IPS-NIHi7 (cell line): ENCODE measurements at regions not wholly inside any gene's neighbourhood (a gene's known extent, or its start where the extent isn't known, plus 50 kb on each side); places are given as distances from the start of the nearest gene placed in this dataset.

Source experiments
- DNase-seq: peaks from one replicate; pipeline ENCODE4 v3.0.0; 2012; ENCODE audit warnings: mixed read lengths; ENCODE audit errors: extremely low spot score

DNA sequence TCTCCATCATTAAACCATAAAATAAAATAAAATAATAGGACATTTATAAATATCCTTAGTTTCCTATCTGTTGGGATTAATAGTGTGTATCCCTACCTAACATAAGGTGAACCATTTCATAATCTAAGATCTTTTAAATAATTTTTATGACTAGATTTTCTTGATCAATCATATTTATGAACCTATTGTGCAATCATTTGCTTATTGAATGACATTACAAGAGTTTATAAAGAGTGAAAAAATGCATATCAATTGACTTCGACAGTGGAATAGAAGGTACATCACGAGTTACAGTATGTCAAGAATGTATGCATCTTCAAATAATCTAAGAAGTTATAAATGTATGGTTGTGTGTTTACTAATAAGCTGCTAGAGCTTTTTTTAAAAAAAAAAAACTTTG is 1554.8 kb upstream of the TMEFF2 start:
- DNase-seq = no peak

DNA sequence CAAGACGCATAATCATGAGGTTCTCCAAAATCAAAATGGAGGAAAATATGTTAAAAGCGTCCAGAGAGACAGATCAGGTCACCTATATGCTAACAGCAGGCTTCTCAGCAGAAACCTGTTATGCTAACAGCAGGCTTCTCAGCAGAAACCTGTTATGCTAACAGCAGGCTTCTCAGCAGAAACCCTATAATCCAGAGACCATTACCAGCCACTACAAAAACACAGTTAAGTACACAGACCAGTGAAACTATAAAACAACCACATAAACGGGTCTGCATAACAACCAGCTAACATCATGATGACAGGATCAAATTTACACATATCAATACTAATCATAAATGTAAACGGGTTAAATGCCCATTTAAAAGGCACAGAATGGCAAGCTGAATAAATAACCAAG is 1548.4 kb upstream of the TMEFF2 start:
- DNase-seq = no peak

- no peak for DNase-seq
These were observed 1544.2 kb upstream of the TMEFF2 start for GRCh38 chr2:193738892-193739291.

GRCh38 chr2:193712912-193713311 is 1518.2 kb upstream of the TMEFF2 start:
- DNase-seq = no peak

- DNase-seq = no peak
These were observed 1508.7 kb upstream of the TMEFF2 start for GRCh38 chr2:193703411-193703810.

DNA sequence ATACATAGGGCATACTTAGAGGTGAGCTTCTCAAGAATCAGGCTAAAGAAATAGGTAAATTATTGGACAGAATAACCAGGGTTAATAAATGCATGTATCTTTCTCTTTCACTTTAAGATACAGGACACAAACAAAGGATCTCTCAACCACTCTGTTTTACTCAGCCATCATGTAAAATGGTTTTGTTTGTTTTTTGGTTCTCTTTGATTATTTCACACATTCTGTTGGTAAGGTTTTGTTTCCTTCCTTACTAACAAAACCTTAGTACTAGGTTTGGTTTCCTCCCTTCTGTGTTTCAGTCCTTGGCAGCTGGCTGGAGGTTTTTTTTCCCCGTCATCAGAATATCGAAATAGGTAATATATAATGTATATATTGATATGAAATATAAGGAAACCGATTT is 1506.8 kb upstream of the TMEFF2 start:
- no peak for DNase-seq

- DNase-seq = no peak
These were observed 1500.6 kb upstream of the TMEFF2 start for GRCh38 chr2:193695367-193695766.

- no peak for DNase-seq
These were observed 1499.0 kb upstream of the TMEFF2 start for GRCh38 chr2:193693758-193694157.

DNA sequence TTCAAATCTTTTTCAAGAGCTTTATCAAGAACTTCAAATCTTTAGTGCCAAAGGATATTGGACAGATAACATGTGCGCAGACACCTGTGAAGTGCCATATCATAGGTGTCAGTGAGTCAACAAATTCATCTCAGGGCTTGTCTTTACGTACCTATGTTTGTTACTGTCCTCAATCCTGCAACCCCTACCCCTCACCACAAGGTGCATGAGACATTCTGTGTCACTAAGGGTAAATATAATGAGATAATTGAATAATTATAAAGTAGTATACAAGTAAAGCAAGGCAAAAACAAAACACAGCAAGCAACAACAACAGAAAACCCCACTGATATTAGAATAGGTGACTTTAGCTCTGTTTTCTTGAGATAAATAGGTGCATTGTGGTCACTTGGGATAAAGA is 1495.8 kb upstream of the TMEFF2 start:
- no peak for DNase-seq

- DNase-seq = no peak
These were observed 1492.5 kb upstream of the TMEFF2 start for GRCh38 chr2:193687195-193687594.

DNA sequence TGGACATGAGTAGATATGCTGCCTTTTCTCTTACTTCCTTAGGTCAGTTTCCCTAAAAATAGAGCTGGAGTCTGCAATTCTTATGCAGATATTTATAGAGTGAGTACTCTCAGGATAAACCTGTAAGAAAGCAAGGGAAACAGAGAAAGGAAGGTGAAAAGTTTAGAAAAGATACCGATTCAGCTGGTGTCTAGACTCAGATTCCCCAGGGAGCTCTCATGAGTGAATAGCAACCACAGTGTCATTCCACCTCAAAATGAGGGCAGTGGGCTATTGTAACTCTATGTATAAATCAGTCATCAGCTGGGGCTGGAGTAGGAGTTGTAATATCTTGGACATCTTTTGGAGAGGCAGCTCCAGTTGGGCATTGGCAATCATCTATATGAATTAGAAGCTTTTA is 1485.1 kb upstream of the TMEFF2 start:
- no peak for DNase-seq

GRCh38 chr2:193670478-193670877 is 1475.7 kb upstream of the TMEFF2 start:
- no peak for DNase-seq

- DNase-seq = no peak
These were observed 1474.0 kb upstream of the TMEFF2 start for GRCh38 chr2:193668557-193669323.

DNA sequence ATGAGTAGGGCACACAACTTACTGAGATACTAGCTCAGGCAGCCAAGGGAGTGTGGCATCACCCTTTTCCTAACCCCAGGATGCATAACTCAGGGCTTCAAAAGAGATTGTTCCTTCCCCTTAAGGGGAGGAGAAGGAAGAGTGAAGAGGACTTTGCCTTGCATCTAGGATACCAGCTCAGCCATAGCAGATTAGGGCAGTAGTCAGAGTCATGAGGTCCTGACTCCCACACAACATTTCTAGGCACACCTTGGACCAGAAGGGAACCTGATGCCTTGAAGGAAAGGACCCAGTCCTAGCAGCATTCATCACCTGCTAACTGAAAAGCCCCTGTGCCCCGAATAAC is 1433.2 kb upstream of the TMEFF2 start:
- no peak for DNase-seq

DNA sequence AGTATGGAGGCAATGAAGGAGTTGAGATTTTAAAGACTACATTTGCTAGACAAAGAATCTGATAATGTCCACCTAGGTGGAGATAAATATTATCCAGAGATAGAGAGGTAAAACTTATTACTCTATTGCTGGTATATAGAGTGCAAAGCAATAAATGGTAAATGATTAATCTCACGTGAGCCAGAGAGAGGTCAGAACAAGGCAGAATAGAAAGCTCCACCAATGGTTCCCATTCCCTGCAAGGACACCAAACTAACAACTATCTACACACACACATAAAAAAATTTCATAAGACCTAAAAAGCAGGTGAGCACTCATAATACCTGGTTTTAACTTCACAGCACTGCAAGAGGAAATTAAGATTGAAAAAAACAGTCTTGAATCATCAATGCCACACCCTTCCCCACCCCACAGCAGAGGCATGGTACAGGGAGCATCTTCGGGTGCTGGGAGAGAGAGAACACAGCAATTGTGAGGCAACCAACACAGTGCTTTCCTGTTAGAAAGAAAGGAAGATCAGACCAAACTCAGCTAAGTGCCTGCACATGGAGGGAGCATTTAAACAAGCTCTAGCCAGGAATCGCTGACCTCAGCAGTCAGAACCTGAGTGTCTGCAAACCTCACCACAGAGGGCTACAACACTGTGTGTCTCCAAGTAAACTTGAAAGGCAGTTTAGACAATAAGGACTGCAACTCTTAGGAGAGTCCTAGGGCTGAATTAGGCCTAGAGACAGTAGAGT is 1432.6 kb upstream of the TMEFF2 start:
- no peak for DNase-seq

DNA sequence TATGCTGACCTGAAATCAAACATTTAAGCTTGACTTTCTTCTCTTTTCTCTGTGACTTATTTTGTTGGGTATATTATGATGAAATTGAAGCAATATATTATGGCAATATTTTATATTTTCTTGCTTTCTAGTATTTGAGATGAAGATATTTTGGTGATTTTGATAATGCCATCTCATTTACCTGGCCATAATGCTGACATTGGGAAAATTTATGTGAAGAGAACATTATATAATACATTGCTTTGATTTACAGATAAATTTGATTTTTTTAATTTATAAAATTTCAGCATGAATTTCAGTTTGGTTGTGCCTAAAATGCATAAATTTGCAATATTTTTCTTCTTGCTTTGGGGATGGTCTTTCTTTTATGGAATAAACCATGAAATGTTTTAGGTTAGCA is 1413.7 kb upstream of the TMEFF2 start:
- DNase-seq = no peak

DNA sequence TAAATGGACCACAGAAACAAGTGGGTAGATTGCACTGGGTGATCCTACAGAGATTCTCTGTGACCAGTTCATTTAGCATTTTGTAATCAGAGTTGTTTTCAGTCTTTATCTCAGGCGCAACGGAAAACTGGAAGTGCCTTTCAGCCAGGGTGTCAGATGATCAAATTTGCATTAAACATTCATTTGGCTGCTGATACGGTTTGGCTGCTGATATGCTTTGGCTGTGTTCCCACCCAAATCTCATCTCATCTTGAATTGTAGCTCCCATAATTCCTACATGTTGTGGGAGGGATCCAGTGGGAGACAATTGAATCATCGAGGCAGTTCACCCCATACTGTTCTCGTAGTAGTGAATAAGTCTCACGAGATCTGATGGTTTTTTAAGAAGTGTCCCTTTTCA is 1396.1 kb upstream of the TMEFF2 start:
- no peak for DNase-seq

- DNase-seq = peak; percentile 57
These were observed 1389.8 kb upstream of the TMEFF2 start for GRCh38 chr2:193584522-193584938.

- peak; percentile 74 for DNase-seq
These were observed 1389.1 kb upstream of the TMEFF2 start for GRCh38 chr2:193583638-193584400.

- DNase-seq = no peak
These were observed 1387.1 kb upstream of the TMEFF2 start for GRCh38 chr2:193581807-193582206.

DNA sequence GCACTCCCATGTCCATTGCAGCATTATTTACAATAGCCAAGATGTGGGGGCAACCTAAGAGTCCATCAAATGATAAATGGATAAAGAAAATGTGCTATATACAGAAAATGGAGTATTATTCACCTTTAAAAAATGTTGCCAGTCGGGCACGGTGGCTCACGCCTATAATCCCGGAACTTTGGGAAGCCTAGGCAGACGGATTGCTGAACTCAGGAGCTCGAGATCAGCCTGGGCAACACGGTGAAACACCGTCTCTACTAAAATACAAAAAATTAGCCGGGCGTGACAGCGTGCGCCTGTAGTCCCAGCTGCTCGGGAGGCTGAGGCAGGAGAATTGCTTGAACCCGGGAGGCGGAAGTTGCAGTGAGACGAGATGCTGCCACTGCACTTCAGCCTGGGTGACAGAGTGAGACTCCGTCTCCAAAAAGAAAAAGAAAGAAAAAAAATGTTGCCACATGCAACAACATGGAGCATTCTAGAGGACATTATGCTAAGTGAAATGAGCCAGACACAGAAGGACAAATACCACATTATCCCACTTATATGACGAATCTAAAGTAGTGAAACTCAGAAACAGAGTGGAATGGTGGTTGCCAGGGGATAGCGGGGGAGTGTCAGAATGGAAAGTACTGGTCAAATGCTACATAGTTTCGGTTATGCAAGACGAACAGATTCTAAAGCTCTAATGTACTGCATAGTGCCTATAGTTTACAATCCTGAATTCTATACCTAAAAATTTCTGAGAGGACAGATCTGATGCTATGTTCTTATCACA is 1385.6 kb upstream of the TMEFF2 start:
- no peak for DNase-seq

DNA sequence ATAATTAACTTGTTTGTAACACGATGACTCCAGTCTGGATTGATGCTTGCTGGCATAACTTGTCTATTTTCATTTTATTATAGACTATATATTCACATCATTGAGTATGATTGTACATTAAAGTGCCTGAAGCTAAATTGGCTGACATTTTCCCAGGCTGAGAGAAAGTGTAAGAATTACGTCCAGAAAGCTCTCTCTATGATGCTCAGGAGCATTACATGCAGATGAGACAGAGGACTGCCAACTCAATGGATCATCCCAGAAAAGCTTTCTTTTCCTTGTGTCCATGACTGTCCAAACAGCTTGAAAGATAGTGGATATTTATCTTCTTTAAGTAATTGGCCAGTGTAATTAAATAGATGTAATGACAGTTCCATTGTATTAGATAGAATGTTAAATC is 1372.2 kb upstream of the TMEFF2 start:
- DNase-seq = no peak
